ES-I3 (cell line): ENCODE measurements at regions not wholly inside any gene's neighbourhood (a gene's known extent, or its start where the extent isn't known, plus 50 kb on each side); places are given as distances from the start of the nearest gene placed in this dataset.
"Not testable (repeated sequence)": the region's sequence is repeated elsewhere in the genome, so short reads cannot be mapped to it uniquely, and the experiment has no call there.

Experiments used
- H3K36me3 ChIP-seq: 2 replicates; pipeline ENCODE4 v1.6.1; 2013; ENCODE audit warnings: mild to moderate bottlenecking, low read length, control low read depth, moderate library complexity; ENCODE audit not compliant: insufficient read depth
- H3K4me1 ChIP-seq: 2 replicates; pipeline ENCODE4 v1.6.1; 2013; ENCODE audit warnings: mild to moderate bottlenecking, control low read depth, low read length; ENCODE audit not compliant: insufficient read depth
- H3K9ac ChIP-seq: 2 replicates; pipeline ENCODE4 v1.6.1; 2013; ENCODE audit warnings: low read depth, mild to moderate bottlenecking, low read length, moderate library complexity
- H3K9me3 ChIP-seq: 2 replicates; pipeline ENCODE4 v1.6.1; 2013; ENCODE audit warnings: mild to moderate bottlenecking, low read length, moderate library complexity; ENCODE audit not compliant: control insufficient read depth, insufficient read depth

GRCh38 chr3:28615071-28615470 lies 266.4 kb upstream of the AZI2 start:
- Histone ChIP-seq H3K9ac (no peak overlapping the region), H3K4me1 (peaks cover 10% of the 10 kb centered on the region; the same call in 1 of the 2 replicates), H3K36me3 (no peaks in the 10 kb centered on the region), H3K9me3 (no peaks in the 10 kb centered on the region)

- Histone ChIP-seq H3K9ac (no peak overlapping the region), H3K4me1 (peaks cover 10% of the 10 kb centered on the region; the same call in 1 of the 2 replicates), H3K9me3 (no peaks in the 10 kb centered on the region), H3K36me3 (no peaks in the 10 kb centered on the region)
Observed at GRCh38 chr3:28615971-28616370, 267.3 kb upstream of the AZI2 start.

- Histone ChIP-seq H3K4me1 (no peaks in the 10 kb centered on the region), H3K9ac (no peak overlapping the region), H3K9me3 (no peaks in the 10 kb centered on the region), H3K36me3 (no peaks in the 10 kb centered on the region)
Observed at GRCh38 chr3:28617821-28618220, 269.2 kb upstream of the AZI2 start.

GRCh38 chr3:28623106-28623505 lies 274.5 kb upstream of the AZI2 start:
- no peaks in the 10 kb centered on the region for H3K4me1 ChIP-seq
- no peak overlapping the region for H3K9ac ChIP-seq
- no peaks in the 10 kb centered on the region for H3K9me3 ChIP-seq
- H3K36me3 ChIP-seq: no peaks in the 10 kb centered on the region

- no peaks in the 10 kb centered on the region for H3K4me1 ChIP-seq
- H3K9me3 ChIP-seq: no peaks in the 10 kb centered on the region
- no peaks in the 10 kb centered on the region for H3K36me3 ChIP-seq
- no peak overlapping the region for H3K9ac ChIP-seq
Observed at GRCh38 chr3:28624084-28624483, 275.5 kb upstream of the AZI2 start.

- not testable (repeated sequence) for H3K9me3 ChIP-seq, H3K4me1 ChIP-seq, H3K9ac ChIP-seq, H3K36me3 ChIP-seq
Observed at GRCh38 chr3:28627843-28628242, 279.2 kb upstream of the AZI2 start.

- Histone ChIP-seq H3K36me3 (no peaks in the 10 kb centered on the region), H3K9ac (no peak overlapping the region), H3K4me1 (no peaks in the 10 kb centered on the region), H3K9me3 (no peaks in the 10 kb centered on the region)
Observed at GRCh38 chr3:28634019-28634418, 285.4 kb upstream of the AZI2 start.

GRCh38 chr3:28637742-28638141 lies 289.1 kb upstream of the AZI2 start:
- no peaks in the 10 kb centered on the region for H3K36me3 ChIP-seq
- H3K4me1 ChIP-seq: no peaks in the 10 kb centered on the region
- H3K9ac ChIP-seq: no peak overlapping the region
- H3K9me3 ChIP-seq: no peaks in the 10 kb centered on the region

- Histone ChIP-seq H3K4me1 (no peaks in the 10 kb centered on the region), H3K9ac (no peak overlapping the region), H3K9me3 (no peaks in the 10 kb centered on the region), H3K36me3 (no peaks in the 10 kb centered on the region)
Observed at GRCh38 chr3:28645149-28645548, 296.5 kb upstream of the AZI2 start.

GRCh38 chr3:28646435-28646834 lies 297.8 kb upstream of the AZI2 start:
- H3K9ac ChIP-seq: no peak overlapping the region
- H3K36me3 ChIP-seq: no peaks in the 10 kb centered on the region
- H3K9me3 ChIP-seq: no peaks in the 10 kb centered on the region
- no peaks in the 10 kb centered on the region for H3K4me1 ChIP-seq

GRCh38 chr3:28649266-28649665 lies 300.6 kb upstream of the AZI2 start:
- H3K9me3 ChIP-seq: no peaks in the 10 kb centered on the region
- H3K9ac ChIP-seq: no peak overlapping the region
- H3K36me3 ChIP-seq: no peaks in the 10 kb centered on the region
- H3K4me1 ChIP-seq: no peaks in the 10 kb centered on the region

GRCh38 chr3:28651159-28651558 lies 302.5 kb upstream of the AZI2 start:
- H3K9ac ChIP-seq: no peak overlapping the region
- no peaks in the 10 kb centered on the region for H3K9me3 ChIP-seq
- no peaks in the 10 kb centered on the region for H3K36me3 ChIP-seq
- no peaks in the 10 kb centered on the region for H3K4me1 ChIP-seq

GRCh38 chr3:28664123-28664522 lies 315.5 kb upstream of the AZI2 start:
- Histone ChIP-seq H3K9me3 (no peaks in the 10 kb centered on the region), H3K4me1 (no peaks in the 10 kb centered on the region), H3K36me3 (no peaks in the 10 kb centered on the region), H3K9ac (no peak overlapping the region)

- Histone ChIP-seq H3K9ac (no peak overlapping the region), H3K36me3 (no peaks in the 10 kb centered on the region), H3K9me3 (no peaks in the 10 kb centered on the region), H3K4me1 (no peaks in the 10 kb centered on the region; the same call in 1 of the 2 replicates)
Observed at GRCh38 chr3:28667646-28668621, 319.3 kb upstream of the AZI2 start.

GRCh38 chr3:28669870-28670269 lies 321.2 kb upstream of the AZI2 start:
- Histone ChIP-seq H3K36me3 (no peaks in the 10 kb centered on the region), H3K4me1 (no peaks in the 10 kb centered on the region; the same call in 1 of the 2 replicates), H3K9me3 (no peaks in the 10 kb centered on the region), H3K9ac (no peak overlapping the region)
